Activated T-cell treated with anti-CD3 and anti-CD28 coated beads for 48 hours (primary cell): ENCODE measurements at regions not wholly inside any gene's neighbourhood (a gene's known extent, or its start where the extent isn't known, plus 50 kb on each side); places are given as distances from the start of the nearest gene placed in this dataset.

Experiments
- DNase-seq: peaks from one replicate; pipeline ENCODE4 v3.0.0-alpha.2; 2020; ENCODE audit warnings: low read depth

- DNase-seq = no peak
Measured at GRCh38 chr12:115577401-115577800, 700.1 kb downstream of the MED13L start.

GRCh38 chr12:115574826-115575225, 702.7 kb downstream of the MED13L start:
- DNase-seq = no peak

- no peak for DNase-seq
Measured at GRCh38 chr12:115572440-115572839, 705.1 kb downstream of the MED13L start.

- no peak for DNase-seq
Measured at GRCh38 chr12:115571446-115571845, 706.0 kb downstream of the MED13L start.

- no peak for DNase-seq
Measured at GRCh38 chr12:115571027-115571426, 706.5 kb downstream of the MED13L start.

- DNase-seq = no peak
Measured at GRCh38 chr12:115570069-115570777, 707.3 kb downstream of the MED13L start.

- DNase-seq = no peak
Measured at GRCh38 chr12:115569345-115570068, 708.0 kb downstream of the MED13L start.

- no peak for DNase-seq
Measured at GRCh38 chr12:115558281-115558680, 719.2 kb downstream of the MED13L start.

GRCh38 chr12:115553622-115554021, 723.9 kb downstream of the MED13L start:
- DNase-seq = no peak

GRCh38 chr12:115543269-115543668, 734.2 kb downstream of the MED13L start:
- DNase-seq = no peak

- no peak for DNase-seq
Measured at GRCh38 chr12:115542656-115543055, 734.8 kb downstream of the MED13L start.

- no peak for DNase-seq
Measured at GRCh38 chr12:115541891-115542421, 735.5 kb downstream of the MED13L start.

GRCh38 chr12:115528466-115528865, 749.0 kb downstream of the MED13L start:
- DNase-seq = no peak

- no peak for DNase-seq
Measured at GRCh38 chr12:115521771-115522409, 755.6 kb downstream of the MED13L start.

GRCh38 chr12:115519887-115520286, 757.6 kb downstream of the MED13L start:
- no peak for DNase-seq

- DNase-seq = no peak
Measured at GRCh38 chr12:115519359-115519758, 758.1 kb downstream of the MED13L start.

- no peak for DNase-seq
Measured at GRCh38 chr12:115517913-115518312, 759.6 kb downstream of the MED13L start.

- DNase-seq = no peak
Measured at GRCh38 chr12:115511986-115512711, 765.3 kb downstream of the MED13L start.

- DNase-seq = no peak
Measured at GRCh38 chr12:115511305-115511704, 766.2 kb downstream of the MED13L start.

GRCh38 chr12:115508990-115509389, 768.5 kb downstream of the MED13L start:
- no peak for DNase-seq

- DNase-seq = no peak
Measured at GRCh38 chr12:115507951-115508722, 769.4 kb downstream of the MED13L start.

GRCh38 chr12:115507560-115507889, 770.0 kb downstream of the MED13L start:
- no peak for DNase-seq
